IMR-90 (cell line): ENCODE measurements at regions not wholly inside any gene's neighbourhood (a gene's known extent, or its start where the extent isn't known, plus 50 kb on each side); places are given as distances from the start of the nearest gene placed in this dataset.

Source experiments
- ATAC-seq: fragments of 200-7000 bp; cut with Tn5 transposase; 2 replicates; pipeline ENCODE4 v1.9.1; 2020; ENCODE audit warnings: low read depth, mild to moderate bottlenecking, moderate library complexity
- BruUV-seq: library from RNA; stranded (reverse); fragments of 400-500 nt; replicated peaks from 2 replicates; lab custom pipeline; 2021; lab: Mats Ljungman, UMichigan
- CTCF ChIA-PET: fragments of 300-600 bp; formaldehyde crosslinking; extraction: SDS; loops from one replicate; lab custom pipeline; 2021; ENCODE audit warnings: antibody characterized with exemption; lab: Yijun Ruan, JAX
- POLR2A ChIA-PET: fragments of 300-600 bp; sonication (Branson Sonifier 250); formaldehyde crosslinking; loops from one replicate; lab custom pipeline; 2022; ENCODE audit warnings: antibody characterized with exemption; ENCODE audit not compliant: unreplicated experiment; lab: Charles Lee
- DNase-seq: peaks from one replicate; pipeline ENCODE4 v3.0.0; 2013
- H2AFZ ChIP-seq: replicated peaks from 2 replicates; pipeline ENCODE3; 2013; ENCODE audit warnings: low read length, mild to moderate bottlenecking; ENCODE audit not compliant: poor library complexity
- H2AK5ac ChIP-seq: 2 replicates; pipeline ENCODE4 v1.6.1; 2013; ENCODE audit warnings: low read depth, low read length, inconsistent platforms
- H2AK9ac ChIP-seq: replicated peaks from 2 replicates; pipeline ENCODE3; 2013; ENCODE audit warnings: mild to moderate bottlenecking, low read depth, low read length, moderate library complexity; ENCODE audit not compliant: poor library complexity
- H2BK120ac ChIP-seq: 2 replicates; pipeline ENCODE4 v1.6.1; 2013; ENCODE audit warnings: low read depth, low read length, inconsistent platforms
- H2BK15ac ChIP-seq: 3 replicates; pipeline ENCODE4 v1.6.1; 2013; ENCODE audit warnings: low read depth, low read length, inconsistent platforms
- H2BK20ac ChIP-seq: 2 replicates; pipeline ENCODE4 v1.6.1; 2013; ENCODE audit warnings: low read depth, mild to moderate bottlenecking, inconsistent platforms, low read length, moderate library complexity
- H2BK5ac ChIP-seq: 2 replicates; pipeline ENCODE4 v1.6.1; 2013; ENCODE audit warnings: mild to moderate bottlenecking, low read depth, low read length, inconsistent platforms; ENCODE audit not compliant: poor library complexity, severe bottlenecking
- H3K14ac ChIP-seq: replicated peaks from 2 replicates; pipeline ENCODE4 v1.6.1; 2013; ENCODE audit warnings: low read depth, low read length, inconsistent platforms
- H3K18ac ChIP-seq: 2 replicates; pipeline ENCODE4 v1.6.1; 2013; ENCODE audit warnings: low read depth, low read length, control low read depth
- H3K23ac ChIP-seq: 2 replicates; pipeline ENCODE4 v1.6.1; 2013; ENCODE audit warnings: low read depth, low read length, inconsistent platforms
- H3K27ac ChIP-seq: 2 replicates; pipeline ENCODE4 v1.5.1; 2013; ENCODE audit warnings: mild to moderate bottlenecking, control low read depth, low read length; ENCODE audit not compliant: insufficient read depth
- H3K27me3 ChIP-seq: 2 replicates; pipeline ENCODE4 v1.6.1; 2013; ENCODE audit warnings: low read length; ENCODE audit not compliant: control insufficient read depth, insufficient read depth
- H3K36me3 ChIP-seq: 2 replicates; pipeline ENCODE4 v1.6.1; 2013; ENCODE audit warnings: low read length, mixed read lengths; ENCODE audit not compliant: control insufficient read depth, insufficient read depth
- H3K4ac ChIP-seq: 2 replicates; pipeline ENCODE4 v1.6.1; 2013; ENCODE audit warnings: low read depth, low read length, inconsistent platforms
- H3K4me1 ChIP-seq: 2 replicates; pipeline ENCODE4 v1.6.1; 2013; ENCODE audit warnings: low read length, mixed read lengths; ENCODE audit not compliant: control insufficient read depth, insufficient read depth
- H3K4me2 ChIP-seq: 2 replicates; pipeline ENCODE4 v1.6.1; 2013; ENCODE audit warnings: low read depth, mild to moderate bottlenecking, control low read depth, low read length, moderate library complexity
- H3K4me3 ChIP-seq: 2 replicates; pipeline ENCODE4 v1.5.1; 2013; ENCODE audit warnings: low read depth, mild to moderate bottlenecking, control low read depth, low read length, moderate library complexity; ENCODE audit not compliant: insufficient read depth
- H3K56ac ChIP-seq: 2 replicates; pipeline ENCODE4 v1.6.1; 2013; ENCODE audit warnings: low read length, inconsistent platforms; ENCODE audit not compliant: insufficient read depth; ENCODE audit errors: extremely low read depth
- H3K79me1 ChIP-seq, 2 experiments: 2 replicates each; pipeline ENCODE4 v1.6.1; 2013; ENCODE audit warnings: low read length in 2 of 2, inconsistent platforms in 1 of 2, low read depth in 1 of 2
- H3K9ac ChIP-seq: 2 replicates; pipeline ENCODE4 v1.6.1; 2013; ENCODE audit warnings: low read depth, low read length, control low read depth
- H3K9me1 ChIP-seq: 2 replicates; pipeline ENCODE4 v1.6.1; 2013; ENCODE audit warnings: low read length, inconsistent platforms; ENCODE audit not compliant: insufficient read depth
- H3K9me3 ChIP-seq: 2 replicates; pipeline ENCODE4 v1.6.1; 2013; ENCODE audit warnings: low read length; ENCODE audit not compliant: control insufficient read depth, insufficient read depth
- H4K20me1 ChIP-seq: 2 replicates; pipeline ENCODE4 v1.6.1; 2013; ENCODE audit warnings: low read length, inconsistent platforms; ENCODE audit not compliant: insufficient read depth
- H4K5ac ChIP-seq: 2 replicates; pipeline ENCODE4 v1.6.1; 2013; ENCODE audit warnings: mild to moderate bottlenecking, low read depth, low read length, control low read depth
- H4K8ac ChIP-seq, 2 experiments: 2 replicates each; pipeline ENCODE4 v1.6.1; 2013; ENCODE audit warnings: low read depth in 2 of 2, low read length in 2 of 2, control low read depth in 1 of 2, inconsistent platforms in 1 of 2
- H4K91ac ChIP-seq: 2 replicates; pipeline ENCODE4 v1.6.1; 2013; ENCODE audit warnings: low read depth, low read length, inconsistent platforms; ENCODE audit not compliant: insufficient read depth
- BHLHE40 ChIP-seq: fragments of 150-350 bp; IDR thresholded peaks from 2 replicates; pipeline ENCODE4 v1.6.1; 2016; ENCODE audit warnings: mild to moderate bottlenecking, low read depth, low read length
- CEBPB ChIP-seq: IDR thresholded peaks from 2 replicates; pipeline ENCODE4 v1.6.1; 2012; ENCODE audit warnings: low read depth, low read length, improper control_type of control experiment
- CHD1 ChIP-seq: IDR thresholded peaks from 2 replicates; pipeline ENCODE4 v1.6.1; 2012; ENCODE audit warnings: low read depth, low read length, improper control_type of control experiment
- CTCF ChIP-seq: conservative IDR thresholded peaks from 2 replicates; pipeline ENCODE4 v1.5.1; 2012; ENCODE audit warnings: mild to moderate bottlenecking, low read depth, low read length, improper control_type of control experiment
- ELK1 ChIP-seq: fragments of 150-350 bp; IDR thresholded peaks from 2 replicates; pipeline ENCODE4 v1.6.1; 2016; ENCODE audit warnings: low read depth, mild to moderate bottlenecking, low read length, moderate library complexity, borderline replicate concordance
- FOS ChIP-seq: fragments of 150-350 bp; IDR thresholded peaks from 2 replicates; pipeline ENCODE4 v1.6.1; 2016; ENCODE audit warnings: low read depth, low read length
- MAFK ChIP-seq: IDR thresholded peaks from 2 replicates; pipeline ENCODE4 v1.6.1; 2012; ENCODE audit warnings: low read depth, low read length, improper control_type of control experiment
- MAZ ChIP-seq: IDR thresholded peaks from 2 replicates; pipeline ENCODE4 v1.6.1; 2012; ENCODE audit warnings: low read depth, mild to moderate bottlenecking, low read length, improper control_type of control experiment, moderate library complexity, borderline replicate concordance
- MXI1 ChIP-seq: IDR thresholded peaks from 2 replicates; pipeline ENCODE4 v1.6.1; 2012; ENCODE audit warnings: low read depth, mild to moderate bottlenecking, low read length, moderate library complexity, borderline replicate concordance
- NFE2L2 ChIP-seq: fragments of 150-350 bp; IDR thresholded peaks from 2 replicates; pipeline ENCODE4 v1.6.1; 2016; ENCODE audit warnings: low read depth, mild to moderate bottlenecking, low read length
- POLR2A ChIP-seq: IDR thresholded peaks from 2 replicates; pipeline ENCODE4 v1.6.1; 2012; ENCODE audit warnings: mild to moderate bottlenecking, low read depth, low read length
- RAD21 ChIP-seq: IDR thresholded peaks from 2 replicates; pipeline ENCODE4 v1.6.1; 2012; ENCODE audit warnings: low read length, improper control_type of control experiment
- RCOR1 ChIP-seq: IDR thresholded peaks from 2 replicates; pipeline ENCODE4 v1.6.1; 2012; ENCODE audit warnings: mild to moderate bottlenecking, low read length, improper control_type of control experiment; ENCODE audit not compliant: insufficient replicate concordance
- RFX5 ChIP-seq: IDR thresholded peaks from 2 replicates; pipeline ENCODE4 v1.8.0; 2012; ENCODE audit warnings: low read depth, mild to moderate bottlenecking, low read length, moderate library complexity
- SMC3 ChIP-seq: fragments of 150-350 bp; IDR thresholded peaks from 2 replicates; pipeline ENCODE4 v1.6.1; 2016; ENCODE audit warnings: low read depth, mild to moderate bottlenecking, antibody characterized with exemption, low read length, moderate library complexity
- WGBS, 2 experiments: methylation state at CpG; one replicate each; pipeline versions ENCODE4 v1.1.5 to v1.1.7; 2013; ENCODE audit warnings: missing lambda C conversion rate in 2 of 2; ENCODE audit not compliant: insufficient read length in 1 of 2; ENCODE audit errors: extremely low coverage in 2 of 2; 5-methylcytosine and 5-hydroxymethylcytosine counted together
- dilution Hi-C: fragments of 300-500 bp; cut with HindIII; formaldehyde crosslinking; loops from one replicate; pipeline ENCODE4 v1.14.3; 2018; ENCODE audit warnings: low sequenced_read_pairs; ENCODE audit not compliant: unreplicated experiment
- in situ Hi-C: fragments of 300-500 bp; cut with MboI; formaldehyde crosslinking; loops from 3 replicates; pipeline ENCODE4 v1.14.3; 2019; ENCODE audit warnings: low sequenced_read_pairs, inconsistent platforms, mixed read lengths
- intact Hi-C: fragments of 100-400 bp; cut with micrococcal nuclease; formaldehyde crosslinking; loops from 2 replicates; pipeline ENCODE4 v1.10.0; 2022
- TF ChIP-seq, protein P1 (sequence below): fragments of 150-350 bp; IDR thresholded peaks from 2 replicates; pipeline ENCODE4 v1.6.1; 2017; ENCODE audit warnings: mild to moderate bottlenecking, antibody characterized with exemption, low read length, low read depth

DNA sequence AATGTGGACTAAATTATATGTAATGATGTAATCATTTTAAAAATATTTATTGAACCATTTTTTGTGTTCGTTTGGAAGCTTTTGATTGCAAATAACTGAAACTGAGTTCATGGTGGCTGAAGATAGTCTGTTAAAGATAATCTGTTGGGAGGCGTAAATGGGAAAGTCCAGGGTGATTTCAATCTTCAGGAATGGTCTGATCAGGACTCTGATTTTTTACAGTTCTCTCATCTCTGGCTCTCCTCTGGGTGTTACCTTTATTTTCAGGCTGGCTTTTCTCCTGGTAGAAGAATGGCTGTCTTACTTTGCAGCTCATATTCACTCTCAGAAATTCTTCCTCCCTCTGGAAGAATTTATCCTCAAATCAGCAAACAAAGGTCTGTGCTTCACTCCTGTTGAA is 199.0 kb upstream of the LEF1 start:
- in situ Hi-C loops, result no loop called here
- Histone ChIP-seq H2AK9ac (no peak overlapping the region), H3K4me3 (no peak overlapping the region), H3K4ac (no peak overlapping the region), H2AFZ (no peak overlapping the region), H4K8ac (no peak overlapping the region), H2BK120ac (no peak overlapping the region), H4K5ac (no peak overlapping the region), H3K9ac (no peak overlapping the region), H3K36me3 (no peaks in the 10 kb centered on the region), H3K27me3 (peaks cover 26% of the 10 kb centered on the region), H3K79me1 (no peaks in the 10 kb centered on the region), H4K91ac (no peak overlapping the region), H2BK15ac (no peak overlapping the region), H2AK5ac (no peak overlapping the region), H3K4me1 (no peaks in the 10 kb centered on the region), H3K9me1 (no peaks in the 10 kb centered on the region), H3K14ac (no peak overlapping the region), H3K18ac (no peak overlapping the region), H2BK5ac (no peak overlapping the region), H3K27ac (no peak overlapping the region), H3K23ac (no peak overlapping the region), H3K4me2 (no peak overlapping the region), H3K9me3 (no peaks in the 10 kb centered on the region), H4K20me1 (no peaks in the 10 kb centered on the region), H3K56ac (no peak overlapping the region), H2BK20ac (no peak overlapping the region)
- ChIA-PET POLR2A (no interaction called here), CTCF (no interaction called here)
- BruUV-seq, result no TSS peak
- DNase-seq, result no peak
- ATAC-seq, result no peak
- dilution Hi-C loops, result no loop called here
- intact Hi-C loops, result no loop called here
- 100% methylated on average over 1 of the region's 2 CpGs; no CpG with 5 or more reads in 1 of the 2 experiments for WGBS, 2 experiments
- TF ChIP-seq POLR2A (no peak), NFE2L2 (no peak), MXI1 (no peak), CHD1 (no peak), SMC3 (no peak), MAFK (no peak), RCOR1 (no peak), ELK1 (no peak), RAD21 (no peak), RFX5 (no peak), FOS (no peak), MAZ (no peak), CEBPB (no peak), BHLHE40 (no peak), CTCF (no peak)
- TF ChIP-seq, protein P1, sequence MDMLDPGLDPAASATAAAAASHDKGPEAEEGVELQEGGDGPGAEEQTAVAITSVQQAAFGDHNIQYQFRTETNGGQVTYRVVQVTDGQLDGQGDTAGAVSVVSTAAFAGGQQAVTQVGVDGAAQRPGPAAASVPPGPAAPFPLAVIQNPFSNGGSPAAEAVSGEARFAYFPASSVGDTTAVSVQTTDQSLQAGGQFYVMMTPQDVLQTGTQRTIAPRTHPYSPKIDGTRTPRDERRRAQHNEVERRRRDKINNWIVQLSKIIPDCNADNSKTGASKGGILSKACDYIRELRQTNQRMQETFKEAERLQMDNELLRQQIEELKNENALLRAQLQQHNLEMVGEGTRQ, result no peak
